ENCODE measurements at regions not wholly inside any gene's neighbourhood (a gene's known extent, or its start where the extent isn't known, plus 50 kb on each side); places are given as distances from the start of the nearest gene placed in this dataset.

DNA sequence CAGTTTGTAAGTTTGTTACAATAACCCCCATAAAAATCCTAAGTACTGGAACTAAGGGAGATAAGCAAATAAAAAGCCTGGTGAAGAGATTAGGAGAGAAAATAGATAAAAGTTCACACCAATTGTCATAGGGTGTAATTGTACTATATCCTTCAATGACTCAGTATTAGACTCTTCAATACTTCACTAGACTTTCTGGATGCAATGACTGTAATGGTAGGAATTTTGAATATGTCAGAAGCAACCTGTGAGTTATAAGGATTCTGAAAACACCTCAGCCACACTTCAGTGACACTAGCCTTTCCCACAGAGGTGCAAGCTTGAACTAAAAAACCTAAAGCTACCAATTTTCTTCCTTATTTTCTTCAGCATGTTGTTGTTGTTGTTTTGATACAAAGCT lies 147.9 kb downstream of the PTGER3 start:
- TF ChIP-seq, protein P1, sequence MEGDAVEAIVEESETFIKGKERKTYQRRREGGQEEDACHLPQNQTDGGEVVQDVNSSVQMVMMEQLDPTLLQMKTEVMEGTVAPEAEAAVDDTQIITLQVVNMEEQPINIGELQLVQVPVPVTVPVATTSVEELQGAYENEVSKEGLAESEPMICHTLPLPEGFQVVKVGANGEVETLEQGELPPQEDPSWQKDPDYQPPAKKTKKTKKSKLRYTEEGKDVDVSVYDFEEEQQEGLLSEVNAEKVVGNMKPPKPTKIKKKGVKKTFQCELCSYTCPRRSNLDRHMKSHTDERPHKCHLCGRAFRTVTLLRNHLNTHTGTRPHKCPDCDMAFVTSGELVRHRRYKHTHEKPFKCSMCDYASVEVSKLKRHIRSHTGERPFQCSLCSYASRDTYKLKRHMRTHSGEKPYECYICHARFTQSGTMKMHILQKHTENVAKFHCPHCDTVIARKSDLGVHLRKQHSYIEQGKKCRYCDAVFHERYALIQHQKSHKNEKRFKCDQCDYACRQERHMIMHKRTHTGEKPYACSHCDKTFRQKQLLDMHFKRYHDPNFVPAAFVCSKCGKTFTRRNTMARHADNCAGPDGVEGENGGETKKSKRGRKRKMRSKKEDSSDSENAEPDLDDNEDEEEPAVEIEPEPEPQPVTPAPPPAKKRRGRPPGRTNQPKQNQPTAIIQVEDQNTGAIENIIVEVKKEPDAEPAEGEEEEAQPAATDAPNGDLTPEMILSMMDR (IDR thresholded peaks at IDR 0.05): no peak
- TF ChIP-seq POLR2A (IDR thresholded peaks at IDR 0.05) (no peak), EP300 (IDR thresholded peaks at IDR 0.05) (no peak)

Measured in sigmoid colon (tissue), 4 donors.